ENCODE measurements at regions not wholly inside any gene's neighbourhood (a gene's known extent, or its start where the extent isn't known, plus 50 kb on each side); places are given as distances from the start of the nearest gene placed in this dataset.

DNA sequence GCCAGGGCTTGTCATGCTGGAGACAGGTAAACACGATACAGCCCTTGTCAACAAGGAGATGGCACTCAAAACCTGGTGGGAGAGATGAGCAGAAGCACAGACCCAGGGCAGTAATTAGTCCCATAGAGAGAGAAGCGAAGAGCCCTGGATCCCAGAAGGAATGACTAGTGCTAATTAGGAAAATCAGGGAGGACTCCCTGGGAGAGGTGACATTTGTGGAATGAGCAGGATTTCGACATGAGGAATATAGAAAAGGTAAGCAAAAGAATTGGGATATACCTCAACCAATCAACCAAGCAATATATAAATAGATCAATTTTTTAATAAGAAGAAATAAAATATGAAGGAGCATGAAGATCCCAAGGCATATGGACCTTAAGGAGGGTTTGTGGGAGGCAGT, 98.5 kb upstream of the GJB5 start:
- ATAC-seq: no peak
- DNase-seq (ENCODE audit: low read depth in 1 of 2, low spot score in 1 of 2): no peak
- no peaks in the 10 kb centered on the region for H3K4me1 ChIP-seq
- H3K4me2 ChIP-seq: no peak overlapping the region
- POLR2A ChIA-PET: no interaction called here
- no peak overlapping the region for H3K4me3 ChIP-seq
- no peak for FAIRE-seq
- TF ChIP-seq, protein P1, sequence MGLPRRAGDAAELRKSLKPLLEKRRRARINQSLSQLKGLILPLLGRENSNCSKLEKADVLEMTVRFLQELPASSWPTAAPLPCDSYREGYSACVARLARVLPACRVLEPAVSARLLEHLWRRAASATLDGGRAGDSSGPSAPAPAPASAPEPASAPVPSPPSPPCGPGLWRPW (IDR thresholded peaks at IDR 0.05): no peak
- TF ChIP-seq HEYL (CRISPR knock-in tag; IDR thresholded peaks at IDR 0.05): no peak
- 4% methylated on average over 3 of the region's 3 CpGs for WGBS (ENCODE audit: missing lambda C conversion rate)
- CTCF ChIA-PET: no interaction called here
- H3K27ac ChIP-seq: no peak overlapping the region
- no peaks in the 10 kb centered on the region for H3K9me3 ChIP-seq

DNA sequence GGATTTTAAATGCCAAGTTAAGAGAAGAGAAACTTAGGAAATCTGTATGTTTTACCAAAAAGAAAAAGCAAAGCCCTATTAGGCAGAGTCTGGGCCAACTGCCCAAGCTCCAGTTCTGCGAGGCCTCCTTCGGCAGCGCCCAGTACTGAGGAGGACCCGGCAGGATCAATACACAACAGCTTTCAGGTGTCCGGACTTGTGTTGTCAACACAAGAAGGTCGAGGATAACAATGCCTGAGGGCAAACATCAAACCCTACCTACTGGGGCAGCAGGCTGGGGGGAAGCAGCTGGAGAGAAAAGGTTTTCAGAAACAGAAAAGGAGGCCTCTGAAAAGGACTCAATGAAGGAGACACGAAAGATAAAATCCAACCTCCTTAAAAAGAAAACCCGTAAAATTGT, 98.1 kb upstream of the GJB5 start:
- Histone ChIP-seq H3K9me3 (no peaks in the 10 kb centered on the region), H3K27ac (no peak overlapping the region), H3K4me2 (no peak overlapping the region), H3K4me1 (no peaks in the 10 kb centered on the region), H3K4me3 (no peak overlapping the region)
- ChIA-PET POLR2A (no interaction called here), CTCF (no interaction called here)
- ATAC-seq (no peak), DNase-seq (ENCODE audit: low read depth in 1 of 2, low spot score in 1 of 2) (no peak), FAIRE-seq (no peak)
- TF ChIP-seq, protein P2, sequence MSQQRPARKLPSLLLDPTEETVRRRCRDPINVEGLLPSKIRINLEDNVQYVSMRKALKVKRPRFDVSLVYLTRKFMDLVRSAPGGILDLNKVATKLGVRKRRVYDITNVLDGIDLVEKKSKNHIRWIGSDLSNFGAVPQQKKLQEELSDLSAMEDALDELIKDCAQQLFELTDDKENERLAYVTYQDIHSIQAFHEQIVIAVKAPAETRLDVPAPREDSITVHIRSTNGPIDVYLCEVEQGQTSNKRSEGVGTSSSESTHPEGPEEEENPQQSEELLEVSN (IDR thresholded peaks at IDR 0.05; ENCODE audit: borderline replicate concordance, low read depth): no peak
- TF ChIP-seq RFX5 (IDR thresholded peaks at IDR 0.05) (no peak), PHF8 (IDR thresholded peaks at IDR 0.05; ENCODE audit: borderline replicate concordance, low read depth) (no peak), FOSL2 (IDR thresholded peaks at IDR 0.05) (no peak), FOSL2 (CRISPR knock-in tag; IDR thresholded peaks at IDR 0.05) (no peak), RNF2 (IDR thresholded peaks at IDR 0.05; ENCODE audit: borderline replicate concordance, low read depth) (no peak), RAD21 (conservative IDR thresholded peaks at IDR 0.05 in 1 of 2, IDR thresholded peaks at IDR 0.05 in 1 of 2) (no peak), HOXB5 (CRISPR knock-in tag; IDR thresholded peaks at IDR 0.05) (no peak), NFE2L2 (conservative IDR thresholded peaks at IDR 0.05; ENCODE audit: low read length) (no peak)
- WGBS (ENCODE audit: missing lambda C conversion rate): 27% methylated on average over 8 of the region's 8 CpGs

DNA sequence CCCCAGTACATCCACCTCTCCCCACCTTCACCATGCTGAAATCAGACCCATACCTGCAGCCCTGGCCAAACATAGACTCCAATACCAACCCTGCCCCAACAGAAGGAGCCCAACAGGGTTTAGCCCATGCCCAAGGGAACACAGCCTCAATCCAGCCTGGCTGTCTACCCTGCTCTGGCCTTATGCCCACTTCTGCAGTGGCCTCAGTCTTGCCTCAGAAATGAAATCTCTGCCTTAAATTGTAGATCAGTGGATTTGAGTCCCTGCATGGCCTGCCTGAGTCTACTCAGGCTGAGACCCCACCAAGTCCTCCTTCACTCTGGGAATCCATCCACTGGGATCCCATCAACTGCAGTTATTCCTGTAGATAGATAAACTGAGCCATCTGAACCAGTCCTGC, 97.6 kb upstream of the GJB5 start:
- no peak for TF ChIP-seq SREBF2 (IDR thresholded peaks at IDR 0.05)
- no peak for TF ChIP-seq BHLHE40 (IDR thresholded peaks at IDR 0.05; ENCODE audit: low read depth, low read length)
- TF ChIP-seq ESRRA (IDR thresholded peaks at IDR 0.05; ENCODE audit: borderline replicate concordance, low read length): no peak
- TF ChIP-seq CBX8 (IDR thresholded peaks at IDR 0.05): no peak
- FAIRE-seq: no peak

DNA sequence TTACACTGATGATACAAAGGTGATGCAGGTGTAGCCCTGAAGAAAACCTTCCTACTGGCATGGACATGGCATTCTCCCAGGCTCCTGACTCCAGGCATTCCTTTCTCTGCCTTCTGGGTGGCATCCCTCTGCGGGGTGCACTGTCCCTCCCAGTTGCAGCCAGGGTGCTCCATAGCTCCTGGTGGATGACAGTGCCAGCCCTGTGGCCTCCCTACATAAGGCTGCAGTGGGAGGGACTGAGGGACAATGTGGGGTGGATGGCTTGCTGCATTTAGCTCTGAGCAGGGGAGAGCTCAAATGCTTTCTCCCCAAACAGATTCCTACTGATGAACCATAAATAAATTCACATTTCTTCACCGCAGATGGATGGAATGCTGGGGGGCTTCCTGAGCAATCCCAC, 97.0 kb upstream of the GJB5 start:
- ChIA-PET CTCF (no interaction called here), POLR2A (no interaction called here)
- 86% methylated on average over 1 of the region's 2 CpGs for WGBS (ENCODE audit: missing lambda C conversion rate)
- no peak overlapping the region for H3K4me2 ChIP-seq
- DNase-seq (ENCODE audit: low read depth in 1 of 2, low spot score in 1 of 2): no peak
- no peaks in the 10 kb centered on the region for H3K9me3 ChIP-seq
- H3K27ac ChIP-seq: no peak overlapping the region
- no peak for FAIRE-seq
- H3K4me3 ChIP-seq: no peak overlapping the region
- TF ChIP-seq, protein P3, sequence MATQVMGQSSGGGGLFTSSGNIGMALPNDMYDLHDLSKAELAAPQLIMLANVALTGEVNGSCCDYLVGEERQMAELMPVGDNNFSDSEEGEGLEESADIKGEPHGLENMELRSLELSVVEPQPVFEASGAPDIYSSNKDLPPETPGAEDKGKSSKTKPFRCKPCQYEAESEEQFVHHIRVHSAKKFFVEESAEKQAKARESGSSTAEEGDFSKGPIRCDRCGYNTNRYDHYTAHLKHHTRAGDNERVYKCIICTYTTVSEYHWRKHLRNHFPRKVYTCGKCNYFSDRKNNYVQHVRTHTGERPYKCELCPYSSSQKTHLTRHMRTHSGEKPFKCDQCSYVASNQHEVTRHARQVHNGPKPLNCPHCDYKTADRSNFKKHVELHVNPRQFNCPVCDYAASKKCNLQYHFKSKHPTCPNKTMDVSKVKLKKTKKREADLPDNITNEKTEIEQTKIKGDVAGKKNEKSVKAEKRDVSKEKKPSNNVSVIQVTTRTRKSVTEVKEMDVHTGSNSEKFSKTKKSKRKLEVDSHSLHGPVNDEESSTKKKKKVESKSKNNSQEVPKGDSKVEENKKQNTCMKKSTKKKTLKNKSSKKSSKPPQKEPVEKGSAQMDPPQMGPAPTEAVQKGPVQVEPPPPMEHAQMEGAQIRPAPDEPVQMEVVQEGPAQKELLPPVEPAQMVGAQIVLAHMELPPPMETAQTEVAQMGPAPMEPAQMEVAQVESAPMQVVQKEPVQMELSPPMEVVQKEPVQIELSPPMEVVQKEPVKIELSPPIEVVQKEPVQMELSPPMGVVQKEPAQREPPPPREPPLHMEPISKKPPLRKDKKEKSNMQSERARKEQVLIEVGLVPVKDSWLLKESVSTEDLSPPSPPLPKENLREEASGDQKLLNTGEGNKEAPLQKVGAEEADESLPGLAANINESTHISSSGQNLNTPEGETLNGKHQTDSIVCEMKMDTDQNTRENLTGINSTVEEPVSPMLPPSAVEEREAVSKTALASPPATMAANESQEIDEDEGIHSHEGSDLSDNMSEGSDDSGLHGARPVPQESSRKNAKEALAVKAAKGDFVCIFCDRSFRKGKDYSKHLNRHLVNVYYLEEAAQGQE (IDR thresholded peaks at IDR 0.05): no peak
- TF ChIP-seq NPAS2 (CRISPR knock-in tag; IDR thresholded peaks at IDR 0.05; ENCODE audit: borderline replicate concordance) (no peak), EP300 (IDR thresholded peaks at IDR 0.05) (no peak), ZNF302 (CRISPR knock-in tag; IDR thresholded peaks at IDR 0.05) (no peak), CHD2 (IDR thresholded peaks at IDR 0.05; ENCODE audit: low read length, partially characterized antibody) (no peak), EHMT2 (IDR thresholded peaks at IDR 0.05; ENCODE audit: low read depth) (no peak), HOXB5 (CRISPR knock-in tag; IDR thresholded peaks at IDR 0.05) (no peak)
- H3K4me1 ChIP-seq: no peaks in the 10 kb centered on the region
- ATAC-seq: no peak

More for the DNA sequence above, 97.6 kb upstream of the GJB5 start:
- POLR2A ChIA-PET: no interaction called here
- CTCF ChIA-PET: no interaction called here
- no peak overlapping the region for H3K4me3 ChIP-seq
- no peaks in the 10 kb centered on the region for H3K4me1 ChIP-seq
- ATAC-seq (no peak), DNase-seq (ENCODE audit: low read depth in 1 of 2, low spot score in 1 of 2) (no peak)
- no peak overlapping the region for H3K27ac ChIP-seq
- no peaks in the 10 kb centered on the region for H3K9me3 ChIP-seq
- no peak overlapping the region for H3K4me2 ChIP-seq
